Karpas-422 (cell line): ENCODE measurements at regions not wholly inside any gene's neighbourhood (a gene's known extent, or its start where the extent isn't known, plus 50 kb on each side); places are given as distances from the start of the nearest gene placed in this dataset.

ENCODE experiments used
- DNase-seq: peaks from one replicate; pipeline ENCODE4 v3.0.0-alpha.2; 2015
- H2AFZ ChIP-seq: fragments of 200-600 bp; sonication (generic); 2 replicates; pipeline ENCODE4 v1.6.1; 2014; ENCODE audit warnings: antibody characterized with exemption, low read length, mixed read lengths
- H3K27ac ChIP-seq: fragments of 200-600 bp; sonication (generic); 2 replicates; pipeline ENCODE4 v1.5.1; 2014; ENCODE audit warnings: mild to moderate bottlenecking, low read length, moderate library complexity
- H3K27me3 ChIP-seq: fragments of 200-600 bp; sonication (generic); 2 replicates; pipeline ENCODE4 v1.6.1; 2014; ENCODE audit warnings: low read length, mixed read lengths
- H3K36me3 ChIP-seq: fragments of 200-600 bp; sonication (generic); 2 replicates; pipeline ENCODE4 v1.6.1; 2014; ENCODE audit warnings: low read length, mixed read lengths; ENCODE audit not compliant: insufficient read depth
- H3K4me1 ChIP-seq: fragments of 200-600 bp; sonication (generic); 2 replicates; pipeline ENCODE4 v1.6.1; 2014; ENCODE audit warnings: mild to moderate bottlenecking, low read length, mixed read lengths
- H3K4me2 ChIP-seq: fragments of 200-600 bp; sonication (generic); 2 replicates; pipeline ENCODE4 v1.6.1; 2014; ENCODE audit warnings: low read length, low read depth, mild to moderate bottlenecking; ENCODE audit not compliant: poor library complexity, severe bottlenecking
- H3K4me3 ChIP-seq: fragments of 200-600 bp; sonication (generic); 2 replicates; pipeline ENCODE4 v1.5.1; 2014; ENCODE audit warnings: mild to moderate bottlenecking, antibody characterized with exemption, low read length, mixed read lengths
- H3K79me2 ChIP-seq: fragments of 200-600 bp; sonication (generic); 2 replicates; pipeline ENCODE4 v1.6.1; 2014; ENCODE audit warnings: mild to moderate bottlenecking, low read length, mixed read lengths
- H3K9ac ChIP-seq: fragments of 200-600 bp; sonication (generic); 2 replicates; pipeline ENCODE4 v1.6.0; 2014; ENCODE audit warnings: low read length
- H3K9me2 ChIP-seq: fragments of 200-600 bp; sonication (generic), shearing (Covaris generic); replicated peaks from 2 replicates; pipeline ENCODE4 v1.6.0; 2014; ENCODE audit warnings: mild to moderate bottlenecking, low read length, moderate library complexity; ENCODE audit not compliant: insufficient read depth
- H3K9me3 ChIP-seq: fragments of 300-700, 200-600 bp; sonication (generic); 2 replicates; pipeline ENCODE4 v1.6.1; 2014; ENCODE audit warnings: low read length, mixed read lengths
- H4K20me1 ChIP-seq: fragments of 200-600 bp; sonication (generic); 2 replicates; pipeline ENCODE4 v1.6.1; 2014; ENCODE audit warnings: mild to moderate bottlenecking, antibody characterized with exemption, low read length, low read depth; ENCODE audit not compliant: insufficient read depth

DNA sequence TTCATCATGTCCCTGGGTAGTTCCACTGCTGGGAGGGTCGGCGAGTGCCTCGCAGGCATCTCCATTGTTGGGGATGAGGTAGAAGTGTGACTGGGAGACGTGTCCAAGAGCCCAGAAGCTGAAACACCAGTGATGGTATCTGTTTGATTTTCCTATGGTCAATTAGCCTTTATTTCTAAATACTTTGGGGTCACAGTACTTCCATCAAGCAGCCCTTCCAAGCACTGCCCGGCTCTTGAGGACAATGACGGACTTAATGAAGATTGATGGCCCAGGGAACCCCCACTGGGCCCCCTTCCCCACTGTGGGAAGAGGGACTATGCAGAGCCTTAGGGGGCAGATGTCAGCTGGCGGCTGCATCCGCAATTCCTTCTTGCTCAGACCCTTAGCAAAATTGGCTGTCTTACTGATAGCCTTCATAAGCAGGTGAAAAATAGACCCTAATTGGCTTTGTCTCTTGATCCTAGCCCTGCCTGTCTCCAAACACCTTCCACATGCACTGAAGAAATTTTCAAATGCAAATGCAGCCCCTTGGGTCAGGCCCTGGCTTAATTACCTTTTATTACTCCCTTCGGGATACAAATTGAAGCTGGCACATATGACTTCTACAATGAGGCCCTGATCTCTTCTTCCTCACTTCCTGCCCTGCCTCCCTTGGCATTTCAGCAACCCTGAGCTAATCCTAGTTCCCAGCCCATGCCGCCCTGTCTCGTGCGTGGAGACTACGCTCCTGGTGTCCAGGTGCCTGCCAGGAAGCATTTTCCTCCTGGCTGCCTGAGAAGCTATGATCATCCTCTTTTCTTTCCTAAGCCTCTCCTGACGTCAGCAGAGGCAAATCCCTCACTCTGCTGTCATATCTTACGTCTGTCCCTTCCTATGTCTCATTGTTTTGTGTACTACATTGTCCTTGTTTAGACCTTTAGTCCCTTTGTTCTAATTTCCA lies 124.5 kb upstream of the GDF10 start:
- Histone ChIP-seq H3K27me3 (no peaks in the 10 kb centered on the region), H3K36me3 (no peaks in the 10 kb centered on the region), H4K20me1 (no peaks in the 10 kb centered on the region), H3K9me2 (no peaks in the 10 kb centered on the region), H3K4me1 (no peaks in the 10 kb centered on the region), H3K4me2 (no peak overlapping the region), H3K9me3 (no peaks in the 10 kb centered on the region), H3K4me3 (no peak overlapping the region), H3K9ac (no peak overlapping the region), H3K79me2 (no peaks in the 10 kb centered on the region), H3K27ac (no peak overlapping the region), H2AFZ (no peak overlapping the region)
- DNase-seq, result no peak

DNA sequence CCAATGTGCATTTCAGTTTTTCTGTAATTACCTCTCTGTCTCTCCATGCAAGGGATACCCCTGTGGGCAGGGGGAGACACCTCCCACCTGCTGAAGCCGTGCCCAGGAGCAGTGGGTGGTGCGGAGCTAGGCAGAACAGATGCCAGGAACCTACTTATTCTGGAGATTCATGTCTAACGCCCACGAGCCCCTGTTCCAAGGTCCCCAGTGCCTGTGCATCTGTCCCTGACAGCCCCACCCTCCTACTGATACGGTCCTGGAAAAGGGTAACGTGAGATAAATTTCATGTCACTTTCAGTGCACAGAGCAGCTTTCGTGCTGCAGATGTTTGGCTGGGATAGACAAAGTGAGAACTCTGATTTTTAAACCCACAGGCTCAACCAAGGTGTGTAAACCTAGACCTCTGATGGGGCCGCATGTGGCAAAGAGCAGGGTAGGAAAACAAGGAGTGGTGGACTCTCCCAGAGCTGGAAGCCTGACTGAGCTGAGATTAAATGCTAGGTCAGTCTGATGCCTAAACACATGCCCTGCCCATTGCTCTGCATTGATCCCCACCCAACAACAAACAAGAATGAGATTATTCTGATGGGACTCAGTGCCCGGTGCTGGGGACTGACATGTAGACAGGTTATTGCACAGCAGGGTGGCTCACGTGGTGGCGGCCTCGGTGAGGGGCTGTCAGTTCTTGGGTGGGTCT lies 123.6 kb upstream of the GDF10 start:
- no peaks in the 10 kb centered on the region for H3K36me3 ChIP-seq
- no peaks in the 10 kb centered on the region for H3K27me3 ChIP-seq
- no peak overlapping the region for H3K4me2 ChIP-seq
- no peak for DNase-seq
- H3K9me3 ChIP-seq, result no peaks in the 10 kb centered on the region
- H3K4me3 ChIP-seq, result no peak overlapping the region
- H3K4me1 ChIP-seq, result no peaks in the 10 kb centered on the region
- no peak overlapping the region for H3K27ac ChIP-seq
- no peaks in the 10 kb centered on the region for H3K79me2 ChIP-seq
- H2AFZ ChIP-seq, result no peak overlapping the region
- H4K20me1 ChIP-seq, result no peaks in the 10 kb centered on the region
- H3K9ac ChIP-seq, result no peak overlapping the region
- no peaks in the 10 kb centered on the region for H3K9me2 ChIP-seq

GRCh38 chr10:47176903-47177868 lies 122.8 kb upstream of the GDF10 start:
- H2AFZ ChIP-seq, result no peak overlapping the region
- H3K4me2 ChIP-seq, result no peak overlapping the region
- H3K79me2 ChIP-seq, result no peaks in the 10 kb centered on the region
- no peaks in the 10 kb centered on the region for H3K36me3 ChIP-seq
- no peaks in the 10 kb centered on the region for H3K9me3 ChIP-seq
- no peaks in the 10 kb centered on the region for H4K20me1 ChIP-seq
- no peaks in the 10 kb centered on the region for H3K27me3 ChIP-seq
- H3K27ac ChIP-seq, result no peak overlapping the region
- no peaks in the 10 kb centered on the region for H3K4me1 ChIP-seq
- no peak overlapping the region for H3K9ac ChIP-seq
- no peaks in the 10 kb centered on the region for H3K9me2 ChIP-seq
- no peak for DNase-seq
- H3K4me3 ChIP-seq, result no peak overlapping the region

- Histone ChIP-seq H3K27me3 (no peaks in the 10 kb centered on the region), H4K20me1 (no peaks in the 10 kb centered on the region), H3K79me2 (no peaks in the 10 kb centered on the region), H3K4me2 (no peak overlapping the region), H2AFZ (no peak overlapping the region), H3K4me1 (no peaks in the 10 kb centered on the region), H3K9me2 (no peaks in the 10 kb centered on the region), H3K4me3 (no peak overlapping the region), H3K9ac (no peak overlapping the region), H3K27ac (no peak overlapping the region), H3K9me3 (no peaks in the 10 kb centered on the region), H3K36me3 (no peaks in the 10 kb centered on the region)
- no peak for DNase-seq
Observed at GRCh38 chr10:47178537-47179290, 121.3 kb upstream of the GDF10 start.

GRCh38 chr10:47179291-47179647 lies 120.7 kb upstream of the GDF10 start:
- Histone ChIP-seq H3K36me3 (no peaks in the 10 kb centered on the region), H4K20me1 (no peaks in the 10 kb centered on the region), H3K9ac (no peak overlapping the region), H3K27me3 (no peaks in the 10 kb centered on the region), H3K4me2 (no peak overlapping the region), H3K79me2 (no peaks in the 10 kb centered on the region), H3K9me3 (no peaks in the 10 kb centered on the region), H3K9me2 (no peaks in the 10 kb centered on the region), H2AFZ (no peak overlapping the region), H3K4me3 (no peak overlapping the region), H3K27ac (no peak overlapping the region), H3K4me1 (no peaks in the 10 kb centered on the region)
- DNase-seq, result no peak

- Histone ChIP-seq H3K4me3 (no peak overlapping the region), H3K79me2 (no peaks in the 10 kb centered on the region), H3K27me3 (no peaks in the 10 kb centered on the region), H3K9ac (no peak overlapping the region), H3K4me1 (no peaks in the 10 kb centered on the region), H4K20me1 (no peaks in the 10 kb centered on the region), H3K36me3 (no peaks in the 10 kb centered on the region), H3K9me2 (no peaks in the 10 kb centered on the region), H3K27ac (no peak overlapping the region), H3K9me3 (no peaks in the 10 kb centered on the region), H3K4me2 (no peak overlapping the region), H2AFZ (no peak overlapping the region)
- DNase-seq, result no peak
Observed at GRCh38 chr10:47181052-47181849, 118.7 kb upstream of the GDF10 start.

- Histone ChIP-seq H3K79me2 (no peaks in the 10 kb centered on the region), H3K9me2 (no peaks in the 10 kb centered on the region), H3K27me3 (no peaks in the 10 kb centered on the region), H4K20me1 (no peaks in the 10 kb centered on the region), H3K36me3 (no peaks in the 10 kb centered on the region), H3K4me3 (no peak overlapping the region), H3K9ac (no peak overlapping the region), H3K9me3 (no peaks in the 10 kb centered on the region), H3K4me2 (no peak overlapping the region), H3K4me1 (no peaks in the 10 kb centered on the region), H3K27ac (no peak overlapping the region), H2AFZ (no peak overlapping the region)
- no peak for DNase-seq
Observed at GRCh38 chr10:47182934-47183703, 116.9 kb upstream of the GDF10 start.
